M059J (cell line): ENCODE measurements at regions not wholly inside any gene's neighbourhood (a gene's known extent, or its start where the extent isn't known, plus 50 kb on each side); places are given as distances from the start of the nearest gene placed in this dataset.

ENCODE experiments used
- DNase-seq: peaks from one replicate; pipeline ENCODE4 v3.0.0-alpha.2; 2012; ENCODE audit warnings: low read depth

DNA sequence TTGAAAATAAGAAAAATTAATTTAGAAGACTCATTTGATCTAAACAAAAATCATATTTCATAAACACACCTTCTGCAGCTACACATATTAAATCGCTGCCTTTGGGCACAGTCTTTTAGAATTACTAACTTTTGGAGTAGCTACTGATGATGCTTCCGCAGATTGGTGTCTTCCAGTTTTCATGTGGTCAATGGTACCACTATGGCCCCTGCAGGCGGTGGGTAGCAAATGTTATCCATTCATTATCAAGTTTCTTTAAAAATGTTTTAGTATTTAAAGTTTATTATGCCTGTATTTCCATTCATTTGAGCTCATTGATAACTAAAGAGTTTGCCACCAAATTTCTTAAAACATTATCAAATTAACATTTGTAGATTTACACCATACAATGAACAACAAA is 122.9 kb upstream of the GRAMD2B start:
- DNase-seq, result no peak

DNA sequence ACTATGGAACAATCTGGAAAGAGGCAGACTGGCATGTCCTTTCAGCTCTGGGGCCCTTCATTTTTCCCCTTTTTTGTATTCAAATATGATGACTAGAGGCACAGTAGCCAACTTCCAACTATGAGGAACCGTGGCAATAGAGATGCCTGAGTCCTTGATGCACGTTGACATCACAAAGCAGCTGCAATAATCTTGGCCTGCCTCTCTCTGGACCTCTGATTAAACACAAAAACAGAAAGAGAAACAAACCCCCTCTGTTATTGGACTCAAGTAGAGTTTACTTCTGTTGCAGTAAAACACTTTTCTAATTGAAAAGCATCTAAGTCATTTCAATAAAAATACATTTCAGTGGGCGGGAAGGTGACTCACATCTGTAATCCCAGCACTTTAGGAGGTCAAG is 122.2 kb upstream of the GRAMD2B start:
- peak; percentile 2 for DNase-seq

DNA sequence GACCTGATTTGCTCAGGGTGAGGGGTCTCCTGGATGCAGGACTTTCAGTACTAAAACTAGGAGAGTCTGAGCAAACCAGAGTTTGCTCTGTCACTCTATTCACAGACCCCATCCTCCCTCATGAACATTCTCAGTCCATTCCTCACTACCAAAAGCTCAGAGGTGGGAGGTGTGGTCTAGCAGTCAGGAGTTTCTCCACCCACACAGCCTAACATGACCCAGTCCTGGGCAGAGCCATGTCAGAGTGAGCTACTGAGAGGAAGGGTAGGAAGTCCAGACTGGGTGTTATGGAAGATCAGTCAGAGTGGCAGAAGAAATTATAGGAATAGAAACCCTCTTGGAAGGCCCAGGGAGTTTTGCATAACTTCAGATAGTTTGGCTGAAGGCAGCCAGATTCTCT is 113.3 kb upstream of the GRAMD2B start:
- DNase-seq, result peak; percentile 12

DNA sequence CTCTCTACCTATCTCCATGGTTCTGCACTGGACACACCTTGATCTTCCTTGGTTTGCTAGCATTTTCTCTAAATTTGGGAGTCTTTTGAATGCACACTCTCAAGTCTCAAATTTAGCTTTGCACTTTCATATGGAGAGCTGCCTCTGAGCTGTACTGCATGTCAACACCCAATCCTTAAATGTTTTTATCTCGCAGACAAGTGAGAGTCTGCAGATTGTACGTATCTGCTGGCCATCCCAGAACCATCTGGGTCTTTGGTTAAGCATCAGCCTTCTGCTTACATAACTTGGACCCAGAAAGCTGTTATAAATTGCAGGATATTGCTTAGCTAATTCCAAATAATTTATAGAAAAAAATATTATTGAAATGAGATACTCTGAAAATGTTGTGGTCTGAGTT is 111.4 kb upstream of the GRAMD2B start:
- no peak for DNase-seq

DNA sequence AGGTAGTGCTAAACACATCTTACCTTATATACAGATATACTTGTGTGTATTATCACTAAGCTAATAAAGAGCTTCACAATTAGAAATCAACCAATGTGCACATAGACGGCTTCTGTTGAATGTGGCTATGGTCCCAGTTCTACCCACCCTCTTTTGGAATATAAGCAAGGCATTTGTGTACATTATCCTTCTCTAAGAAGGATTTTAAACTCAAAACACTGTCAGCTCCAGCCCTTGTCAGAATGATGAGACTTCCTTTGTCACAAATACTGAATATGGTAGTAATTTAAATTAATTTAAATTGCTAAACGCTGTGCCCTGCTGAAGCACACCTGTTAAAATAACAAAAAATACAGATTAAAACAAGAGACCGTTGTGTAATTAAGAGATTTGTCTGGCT is 107.9 kb upstream of the GRAMD2B start:
- DNase-seq, result no peak

DNA sequence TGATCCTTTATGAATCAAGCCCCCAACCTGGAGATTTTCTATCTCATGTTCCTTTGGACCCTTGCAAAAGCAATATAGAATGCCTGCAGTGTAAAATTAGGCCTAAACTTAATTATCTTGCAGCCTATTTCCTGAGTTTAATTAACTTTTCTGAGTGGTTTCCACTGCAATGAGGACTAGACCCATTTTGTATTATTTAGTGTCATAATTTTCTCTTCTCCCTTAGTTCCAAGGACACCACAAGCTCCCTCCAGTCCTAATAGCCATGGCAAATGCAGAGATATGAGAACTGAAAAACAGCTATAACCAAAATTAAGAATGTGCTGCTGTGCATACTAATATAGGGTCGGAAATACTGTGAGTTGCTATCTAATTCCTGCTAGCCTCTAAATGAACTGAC is 90.9 kb upstream of the GRAMD2B start:
- DNase-seq, result no peak

DNA sequence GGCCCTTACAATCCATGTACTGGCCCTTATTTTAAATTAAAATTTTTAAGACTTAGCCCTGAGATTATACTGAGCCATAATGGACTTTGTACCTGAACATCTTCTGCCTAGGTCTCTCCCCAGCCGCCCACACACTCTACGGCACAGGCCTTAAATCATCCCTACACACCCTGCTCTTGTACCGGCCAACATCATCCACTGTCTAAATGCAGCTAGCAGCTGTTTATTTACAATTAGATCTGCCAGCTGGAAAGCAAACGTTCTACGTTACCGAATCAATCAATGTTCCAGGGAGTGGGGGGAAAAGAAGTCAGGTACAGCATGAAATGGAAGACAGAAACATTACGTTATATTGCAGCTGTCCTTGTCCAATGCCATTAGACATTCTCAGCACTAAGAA is 88.4 kb upstream of the GRAMD2B start:
- no peak for DNase-seq

DNA sequence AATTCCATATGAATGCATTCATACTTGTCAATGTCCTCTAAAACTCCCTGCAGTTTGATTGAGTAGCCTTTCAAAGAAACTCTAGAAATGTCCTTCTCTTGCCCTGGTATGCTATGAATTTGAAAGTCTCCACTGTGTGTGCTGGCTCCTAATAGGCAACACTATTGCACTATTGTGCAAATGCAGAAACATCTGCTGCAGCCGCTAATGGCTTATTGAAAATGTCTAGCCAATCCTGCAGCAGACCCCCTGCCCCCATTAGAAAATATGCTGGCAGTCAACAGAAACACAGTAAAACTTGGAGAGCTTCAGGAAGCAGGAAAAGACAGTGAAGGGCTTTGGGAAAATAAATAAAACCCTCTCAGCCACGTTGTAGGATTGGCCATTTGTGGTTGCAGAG is 87.3 kb upstream of the GRAMD2B start:
- DNase-seq, result no peak

DNA sequence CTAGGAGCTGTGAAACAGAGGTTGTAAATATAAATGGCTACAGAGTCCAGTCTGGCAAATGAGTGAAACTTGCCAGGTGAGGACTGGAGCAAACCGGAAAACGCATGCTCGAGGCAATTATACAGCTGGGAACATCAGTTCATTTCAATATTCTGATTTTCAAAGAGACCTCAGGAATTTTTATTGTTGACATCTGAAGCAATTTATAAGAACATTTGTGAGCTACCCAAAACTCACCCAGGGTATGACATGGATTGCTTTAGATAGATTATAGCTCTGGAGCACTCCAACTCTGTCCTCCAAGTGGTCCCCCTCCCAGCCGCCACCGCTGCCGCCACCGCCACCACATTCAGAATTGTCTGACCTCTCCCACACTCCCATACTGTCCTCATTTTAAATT is 84.6 kb upstream of the GRAMD2B start:
- DNase-seq, result no peak

DNA sequence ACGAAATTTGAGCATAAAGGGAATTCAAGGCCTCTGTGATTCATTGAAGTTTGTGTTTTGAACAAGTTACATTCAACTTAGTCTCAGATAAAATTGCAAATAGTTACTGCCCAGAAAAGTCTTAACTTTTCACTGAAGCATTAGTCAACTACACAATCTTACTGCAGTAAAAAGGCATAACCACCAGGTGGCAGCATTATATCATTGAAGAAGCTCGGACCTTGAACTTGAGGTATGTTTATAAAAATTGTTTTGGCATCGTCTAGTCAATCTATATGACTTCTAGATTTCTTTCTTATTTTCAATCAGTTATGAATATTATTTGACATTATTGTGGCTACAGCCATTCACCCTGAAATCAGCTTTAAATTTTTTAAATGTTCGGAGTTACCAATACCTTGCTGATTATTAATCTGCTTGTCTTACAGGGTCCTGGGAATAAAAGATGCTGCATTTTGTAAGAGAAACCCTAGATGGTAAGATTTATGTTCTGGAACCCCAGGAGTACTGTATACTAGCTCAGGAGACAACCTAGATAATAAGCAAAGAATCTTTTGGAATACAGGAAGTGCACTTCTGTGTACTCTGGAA is 83.9 kb upstream of the GRAMD2B start:
- DNase-seq, result peak; percentile 73

DNA sequence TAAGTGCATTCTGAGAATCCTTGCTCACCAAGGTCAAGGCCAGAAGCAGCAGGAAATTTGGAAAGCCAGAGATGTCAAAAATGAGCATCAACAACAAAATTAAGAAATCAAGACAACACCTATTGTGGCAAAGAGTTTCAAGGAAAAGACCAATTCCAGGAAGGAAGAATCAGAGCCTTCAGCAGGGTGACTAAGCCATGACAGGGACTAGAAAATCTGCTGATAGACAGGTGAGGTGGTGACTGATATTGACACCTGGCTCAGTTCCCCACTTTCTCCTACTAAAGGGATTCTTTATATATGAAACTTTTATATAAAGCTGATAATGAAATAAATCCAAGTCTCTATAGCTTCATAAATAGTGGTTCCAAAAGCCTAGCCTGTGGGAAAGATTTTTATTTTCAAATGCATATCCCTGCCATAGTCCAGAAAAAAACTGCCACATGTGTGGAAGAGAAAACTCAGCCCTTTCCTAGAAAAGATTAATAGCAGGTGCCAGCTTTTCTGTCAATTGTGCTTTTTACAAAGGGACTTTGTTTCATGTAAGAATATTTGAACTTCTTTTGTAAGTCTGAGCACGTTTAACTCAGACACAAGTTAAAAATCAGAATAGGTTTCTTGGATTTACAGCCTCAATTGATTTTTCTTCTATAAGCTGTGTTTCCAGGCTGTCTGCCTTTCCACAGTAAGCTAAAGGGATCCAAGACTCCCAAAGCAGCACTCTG is 81.1 kb upstream of the GRAMD2B start:
- DNase-seq, result no peak

DNA sequence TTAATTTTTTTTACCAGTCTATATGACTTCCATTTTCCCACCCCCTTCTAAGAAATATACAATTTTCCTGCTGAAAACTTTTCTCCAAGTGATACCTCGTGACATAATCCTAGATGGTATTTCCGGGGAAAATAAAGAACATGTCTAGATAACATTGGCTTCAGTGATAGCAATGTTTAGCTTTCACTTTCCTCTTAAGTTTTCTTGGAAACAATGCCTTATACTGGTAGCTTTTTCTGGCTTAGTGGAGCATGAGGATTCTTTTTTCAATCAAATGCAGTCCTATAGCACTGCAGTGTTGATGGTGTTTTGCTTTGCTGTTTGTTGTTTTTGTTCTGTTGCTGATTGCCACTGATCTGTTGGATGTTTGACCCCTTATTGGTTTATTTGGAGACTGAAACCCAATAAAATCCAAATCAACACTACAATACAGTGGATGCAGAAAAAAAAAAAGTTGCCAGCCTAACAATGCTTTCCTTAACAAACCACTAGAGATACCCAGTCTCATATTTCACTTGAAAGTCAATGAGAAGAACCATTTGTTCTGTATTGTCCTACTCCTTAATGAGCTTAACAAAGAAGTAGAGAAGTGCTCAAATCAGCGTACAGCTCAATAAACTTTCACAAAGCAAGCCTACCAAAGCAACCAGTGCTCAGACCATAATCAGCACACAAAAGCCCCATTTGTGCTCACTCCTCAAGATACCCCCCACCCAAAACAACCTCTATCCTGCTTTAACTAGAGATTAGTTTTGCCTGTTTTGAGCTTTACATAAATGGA is 74.2 kb upstream of the GRAMD2B start:
- no peak for DNase-seq

DNA sequence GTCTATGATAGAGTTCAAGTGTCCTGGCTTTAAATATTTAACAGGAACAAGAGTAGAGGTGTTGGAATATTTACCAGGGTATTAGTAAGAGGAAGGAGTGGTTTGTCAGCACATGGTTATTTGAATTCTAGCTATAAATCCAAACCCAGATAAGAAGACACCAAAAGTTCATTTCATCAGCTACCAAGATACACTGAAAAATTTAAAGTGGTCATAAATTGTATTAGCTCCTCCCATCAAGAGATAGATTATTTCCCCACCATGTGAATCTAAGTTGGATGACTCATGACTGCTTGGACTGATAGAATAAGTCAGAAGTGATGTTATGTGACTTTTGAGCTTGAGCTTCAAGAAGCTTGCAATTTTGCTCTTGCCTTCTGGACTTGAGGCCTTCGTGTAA is 72.1 kb upstream of the GRAMD2B start:
- DNase-seq, result peak; percentile 57

DNA sequence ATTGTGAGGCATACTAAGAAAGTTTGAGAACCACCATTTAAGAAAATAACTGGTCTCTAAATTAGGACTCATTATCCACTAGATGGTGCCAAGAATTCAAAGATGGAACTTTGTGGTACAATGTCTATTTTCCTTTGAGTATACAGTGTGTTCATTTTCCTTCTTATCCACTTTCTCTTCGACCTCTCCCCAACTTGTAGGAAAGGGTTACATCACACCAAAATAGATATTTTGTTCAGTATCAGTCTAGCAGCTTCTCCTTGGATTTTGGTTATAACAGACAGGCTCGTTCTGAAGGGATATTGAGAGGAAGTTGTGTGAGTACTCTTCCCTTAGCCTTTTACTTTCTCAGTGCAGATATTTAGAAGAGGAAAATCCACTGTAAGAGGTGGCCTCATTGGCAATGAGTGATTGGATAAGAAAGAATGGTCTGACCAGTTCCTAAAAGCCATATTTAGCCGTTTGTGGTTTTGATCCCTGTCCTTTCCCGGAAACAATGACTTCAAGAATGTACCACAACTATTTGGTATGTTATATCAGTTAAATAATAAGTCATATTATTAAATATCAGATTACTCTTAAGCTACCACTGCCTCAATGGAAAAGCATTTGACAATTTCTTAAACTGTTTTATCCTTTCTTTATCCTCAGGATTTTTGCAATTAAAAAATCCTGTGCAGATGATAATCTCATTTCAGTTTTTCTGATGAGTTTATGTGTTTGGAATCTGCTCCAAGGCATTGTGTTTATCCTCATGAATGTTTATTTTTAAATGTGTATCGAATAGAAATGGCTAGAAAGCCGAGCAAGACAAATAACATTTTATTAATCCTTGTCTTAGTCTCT is 69.0 kb upstream of the GRAMD2B start:
- peak; percentile 97 for DNase-seq

DNA sequence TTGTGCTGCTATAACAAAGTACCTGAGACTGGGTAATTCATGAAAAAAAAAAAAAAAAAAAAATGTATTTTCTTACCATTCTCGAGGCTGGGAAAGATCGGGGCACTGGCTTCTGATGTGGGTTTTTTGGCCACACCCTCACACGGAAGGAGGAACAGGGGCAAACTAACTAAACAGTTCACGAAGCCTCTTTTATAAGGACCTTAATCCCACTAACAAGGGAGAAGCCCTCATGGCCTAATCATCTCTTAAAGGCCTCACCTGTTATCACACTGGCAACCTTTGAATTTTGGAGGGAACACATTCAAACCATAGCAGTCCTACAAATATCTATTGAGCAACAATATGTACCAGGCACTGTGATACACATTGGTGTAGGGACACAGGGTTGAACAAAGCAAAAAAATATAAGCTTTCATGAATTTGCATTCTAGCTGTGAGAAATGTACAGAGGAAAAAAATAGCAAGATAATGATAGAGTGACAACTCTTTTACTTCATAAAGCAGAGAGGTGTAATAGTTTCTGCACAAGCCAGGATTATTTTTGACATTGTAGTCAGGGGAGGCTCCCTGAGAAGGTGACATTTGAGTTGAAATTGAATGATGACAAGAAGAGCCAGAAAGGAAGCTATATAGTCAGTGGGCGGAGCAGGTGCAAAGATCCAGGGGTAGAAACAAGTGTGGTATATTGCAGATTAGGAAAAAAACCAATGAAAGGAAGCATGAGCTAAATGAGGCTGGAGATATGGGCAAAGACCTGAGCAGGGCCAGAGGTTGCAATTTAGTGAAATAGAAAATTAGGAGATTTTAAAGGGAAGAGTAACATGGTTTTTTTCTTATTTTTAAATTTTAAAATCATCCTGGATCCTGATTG is 68.1 kb upstream of the GRAMD2B start:
- DNase-seq, result no peak

DNA sequence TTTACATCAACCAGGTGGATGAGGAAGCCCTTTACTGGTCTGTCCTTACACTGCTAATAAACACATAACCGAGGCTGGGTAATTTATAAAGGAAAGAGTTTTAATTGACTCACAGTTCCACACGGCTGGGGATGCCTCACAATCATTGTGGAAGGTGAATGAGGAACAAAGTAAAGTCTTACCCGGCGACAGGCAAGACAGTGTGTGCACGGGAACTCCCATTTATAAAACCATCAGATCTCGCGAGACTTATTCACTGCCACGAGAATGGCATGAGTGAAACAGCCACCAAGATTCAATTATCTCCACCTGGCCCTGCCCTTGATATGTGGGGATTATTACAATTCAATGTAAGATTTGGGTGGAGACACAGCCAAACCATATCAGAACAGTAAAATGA is 67.3 kb upstream of the GRAMD2B start:
- DNase-seq, result no peak

DNA sequence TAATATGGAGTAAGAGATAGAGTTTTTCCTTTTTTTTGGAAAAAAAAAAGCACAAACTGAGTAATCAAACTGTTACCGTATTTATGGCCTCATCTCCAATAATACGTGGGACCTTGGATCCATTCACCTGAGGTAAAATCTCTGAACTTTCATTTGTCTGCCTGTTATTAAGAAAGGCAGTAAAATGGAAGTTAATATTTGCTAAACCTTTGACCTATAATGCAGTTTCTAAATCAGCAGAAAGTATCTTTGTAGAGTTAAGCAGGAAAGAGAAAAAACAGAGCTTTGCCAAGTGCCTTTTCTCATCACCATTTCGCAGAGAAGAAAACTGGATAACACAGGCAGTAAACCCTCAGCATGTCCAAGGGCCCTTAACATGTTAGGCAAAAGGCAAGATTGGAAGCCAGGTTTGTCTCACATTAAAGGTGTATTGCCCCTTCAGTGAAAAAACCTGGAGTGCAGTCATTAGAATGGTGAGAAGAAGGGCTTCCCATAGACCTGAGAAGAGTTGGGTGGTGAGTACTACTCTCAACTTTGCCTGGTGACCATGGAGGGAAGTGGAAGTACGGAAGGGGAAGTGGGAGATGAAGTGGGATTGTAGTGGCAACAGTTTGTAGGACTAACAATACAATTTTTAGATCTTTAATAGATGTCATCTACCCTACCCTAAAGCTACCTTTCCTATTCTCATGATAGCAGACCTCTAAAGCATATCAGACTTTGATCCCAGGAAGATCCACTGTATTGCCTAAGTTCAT is 65.4 kb upstream of the GRAMD2B start:
- DNase-seq, result no peak

DNA sequence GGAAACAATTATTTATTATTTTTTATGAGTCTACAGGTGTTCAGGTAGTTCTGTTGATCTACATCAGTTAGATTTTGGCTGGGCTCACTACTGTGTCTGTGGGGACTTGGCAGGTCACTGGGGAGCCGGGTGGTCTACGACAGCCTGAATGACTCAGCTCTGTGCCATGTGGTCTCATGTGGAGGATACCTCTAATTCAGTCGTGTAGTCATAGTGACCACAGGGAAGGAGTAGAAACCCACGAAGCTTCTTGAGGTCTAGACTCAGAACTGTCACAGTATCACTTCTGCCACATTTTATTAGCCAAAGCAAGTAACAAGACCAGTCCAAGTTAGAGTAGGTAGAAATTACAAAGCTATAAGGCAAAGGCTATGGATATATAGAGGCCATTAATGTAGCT is 64.7 kb upstream of the GRAMD2B start:
- peak; percentile 83 for DNase-seq

DNA sequence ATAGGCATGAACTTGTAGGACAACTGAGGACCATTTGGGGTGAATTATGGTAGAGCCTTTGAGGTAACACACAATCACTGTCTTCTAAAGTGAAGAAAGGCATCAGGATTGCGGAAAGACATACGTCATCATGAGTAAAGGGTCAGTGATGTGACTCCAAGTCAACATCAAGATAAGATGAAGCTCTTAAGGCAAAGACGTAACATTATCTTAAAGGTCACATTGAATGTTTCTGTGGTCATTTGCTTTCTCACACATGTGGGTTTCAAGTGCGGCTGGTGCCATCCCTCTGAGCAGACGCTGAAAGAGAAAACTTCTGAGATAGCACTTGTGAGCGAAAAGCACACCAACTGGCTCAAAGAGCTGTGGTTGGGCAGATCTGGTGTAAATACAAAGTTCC is 63.3 kb upstream of the GRAMD2B start:
- no peak for DNase-seq

DNA sequence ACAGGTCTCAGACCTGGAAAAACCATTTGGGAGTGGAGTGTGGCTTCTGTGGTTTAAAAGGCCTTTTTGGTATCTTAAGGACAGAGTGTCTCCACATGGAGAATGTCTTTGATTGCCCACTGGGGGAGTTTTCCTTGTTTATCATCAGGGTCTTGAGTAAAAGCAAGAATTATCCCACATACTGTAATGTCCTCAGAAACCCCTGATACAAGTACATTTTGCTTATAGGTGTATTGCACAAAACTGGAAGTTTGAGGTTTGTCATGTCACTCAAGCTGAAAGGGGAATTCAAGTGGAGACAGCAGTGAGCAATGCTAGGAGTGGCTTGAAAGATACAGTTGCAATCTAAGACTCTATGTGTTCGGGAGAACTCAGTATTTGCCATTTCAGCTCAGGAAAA is 62.7 kb upstream of the GRAMD2B start:
- DNase-seq, result no peak

DNA sequence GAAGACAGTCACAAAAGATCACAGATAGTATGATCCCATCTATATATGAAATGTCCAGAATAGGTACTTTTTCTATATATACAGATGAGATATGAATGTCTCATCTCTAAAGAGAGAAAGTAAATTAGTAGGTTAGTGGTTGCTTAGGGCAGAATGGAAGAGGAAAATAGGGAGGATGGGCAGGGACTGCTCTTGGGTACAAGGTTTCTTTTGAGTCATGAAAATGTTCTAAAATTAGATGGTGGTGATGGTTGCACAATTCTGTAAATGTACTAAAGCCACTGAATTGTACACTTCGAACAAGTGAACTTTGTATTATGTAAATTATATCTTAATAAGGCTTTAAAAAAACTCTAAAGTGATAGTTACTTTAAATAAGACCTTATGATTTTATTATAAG is 59.6 kb upstream of the GRAMD2B start:
- DNase-seq, result peak; percentile 40
